Transverse colon (tissue), 4 donors: ENCODE measurements at regions not wholly inside any gene's neighbourhood (a gene's known extent, or its start where the extent isn't known, plus 50 kb on each side); places are given as distances from the start of the nearest gene placed in this dataset.

ENCODE experiments used
- DNase-seq: peaks from one replicate; pipeline ENCODE4 v3.0.0-alpha.2; 2019
- H3K27ac ChIP-seq, 4 donors: fragments of 200-600 bp; sonication (generic); 2 replicates each; pipeline ENCODE4 v1.5.1; 2016 to 2018; ENCODE audit warnings: inconsistent platforms in 4 of 4
- H3K27me3 ChIP-seq: fragments of 200-600 bp; sonication (generic); 2 replicates; pipeline ENCODE4 v1.5.1; 2017; ENCODE audit warnings: inconsistent platforms
- H3K36me3 ChIP-seq, 4 donors: fragments of 200-600 bp; sonication (generic); 2 replicates each; pipeline ENCODE4 v1.5.1; 2017 to 2019; ENCODE audit warnings: inconsistent platforms in 4 of 4
- H3K4me1 ChIP-seq, 4 donors: fragments of 200-600 bp; sonication (generic); 2 replicates each; pipeline ENCODE4 v1.5.1; 2017 to 2020; ENCODE audit warnings: inconsistent platforms in 4 of 4
- H3K4me3 ChIP-seq, 4 donors: fragments of 200-600 bp; sonication (generic); 1 replicate in 1 of 4; 2 replicates in 3 of 4; pipeline versions ENCODE4 v1.5.1 to v1.6.1; 2017 to 2019; ENCODE audit warnings: inconsistent platforms in 4 of 4
- H3K9me3 ChIP-seq, 2 donors: fragments of 200-600 bp; sonication (generic); 2 replicates each; pipeline ENCODE4 v1.5.1; 2017 to 2019; ENCODE audit warnings: inconsistent platforms in 2 of 2
- CTCF ChIP-seq, 5 experiments: fragments of 200-600 bp in 3 of 5; fragments of 450-650 bp in 2 of 5; sonication (generic) in 3 of 5; IDR thresholded peaks; 1 replicate in 2 of 5; 2 replicates in 3 of 5; pipeline ENCODE4 v1.5.1; 2016 to 2017; ENCODE audit warnings: antibody characterized with exemption in 5 of 5, inconsistent platforms in 3 of 5, mild to moderate bottlenecking in 2 of 5, moderate library complexity in 1 of 5
- EP300 ChIP-seq: sonication (generic); formaldehyde crosslinking; IDR thresholded peaks from one replicate; pipeline ENCODE4 v1.6.1; 2017; ENCODE audit warnings: antibody characterized with exemption, low read depth
- POLR2A ChIP-seq: fragments of 450-650 bp; IDR thresholded peaks from one replicate; pipeline ENCODE4 v1.6.1; 2016; ENCODE audit warnings: antibody characterized with exemption, mild to moderate bottlenecking, moderate library complexity
- POLR2AphosphoS5 ChIP-seq, 3 donors: sonication (generic); formaldehyde crosslinking; IDR thresholded peaks; one replicate each; pipeline ENCODE4 v1.6.1; 2016; ENCODE audit warnings: antibody characterized with exemption in 3 of 3
- WGBS, 2 donors: methylation state at CpG; one replicate each; pipeline ENCODE4 v1.1.5; 2018; ENCODE audit warnings: low coverage in 1 of 2; 5-methylcytosine and 5-hydroxymethylcytosine counted together
- in situ Hi-C, 4 donors: fragments of 200-750 bp; cut with MboI; loops; one replicate each; pipeline versions ENCODE4 v1.15.0 to v1.15.1; 2017; ENCODE audit warnings: low sequenced_read_pairs in 3 of 4, low pct_ligation_motif_present in 1 of 4, low pct_unique_long_range_greater_than_20kb in 1 of 4
- intact Hi-C: fragments of 100-400 bp; cut with DNase I; formaldehyde crosslinking; loops from one replicate; pipeline ENCODE4 v1.15.1; 2023; ENCODE audit warnings: low total_unique reads

DNA sequence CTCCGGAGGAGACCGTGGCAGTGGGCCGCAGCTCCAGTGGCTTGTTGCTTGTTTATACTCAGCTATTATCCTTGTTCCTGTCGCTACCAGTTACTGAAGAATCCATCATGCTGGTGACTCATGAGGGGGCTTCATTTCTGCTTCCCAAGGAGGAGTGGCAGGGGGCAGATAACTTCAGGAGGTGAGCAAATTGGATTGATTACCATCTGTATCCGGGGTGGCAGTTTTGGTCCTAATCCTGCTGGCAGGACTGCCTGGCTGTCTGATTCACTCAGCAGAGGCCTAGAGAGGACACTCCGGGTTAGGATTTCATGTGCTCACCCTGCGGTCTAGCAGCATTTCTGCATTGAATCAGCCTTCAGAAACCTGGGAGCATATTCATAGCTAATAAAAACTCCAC is 230.0 kb downstream of the ACTR3 start:
- H3K4me3 ChIP-seq: no peak overlapping the region
- TF ChIP-seq POLR2A (no peak), EP300 (no peak), POLR2AphosphoS5 (IDR thresholded peaks at IDR 0.05) (no peak), CTCF (IDR thresholded peaks at IDR 0.05) (no peak)
- no peak for DNase-seq
- WGBS, 2 donors: 83 to 84% methylated on average over 6 to 7 of the region's 7 CpGs
- no peaks in the 10 kb centered on the region for H3K9me3 ChIP-seq
- no peaks in the 10 kb centered on the region for H3K4me1 ChIP-seq
- no peaks in the 10 kb centered on the region for H3K36me3 ChIP-seq
- H3K27me3 ChIP-seq: no peaks in the 10 kb centered on the region
- H3K27ac ChIP-seq: no peak overlapping the region
- in situ Hi-C loops (no loop called here), intact Hi-C loops (no loop called here)

DNA sequence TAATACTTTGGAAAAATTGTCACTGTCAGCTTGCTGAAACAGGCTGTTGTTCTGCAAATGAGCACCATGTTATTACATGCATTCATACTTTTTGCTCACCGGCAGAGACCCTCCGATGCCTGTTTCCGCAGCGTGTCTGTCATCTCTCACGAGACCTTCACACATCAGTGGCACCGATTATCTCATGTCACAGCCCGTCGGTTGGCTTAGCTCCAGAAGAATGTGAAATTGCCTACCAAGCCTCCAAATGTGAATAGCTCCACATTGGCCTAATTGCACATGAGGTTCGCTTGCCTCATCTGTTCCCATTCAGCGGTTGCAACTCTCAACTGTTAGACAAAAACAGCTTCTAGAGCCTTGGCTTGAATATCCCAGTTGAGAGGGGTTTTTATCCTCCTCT is 233.0 kb downstream of the ACTR3 start:
- Histone ChIP-seq H3K27me3 (no peaks in the 10 kb centered on the region), H3K4me1 (no peaks in the 10 kb centered on the region), H3K9me3 (no peaks in the 10 kb centered on the region), H3K27ac (no peak overlapping the region), H3K4me3 (no peak overlapping the region), H3K36me3 (no peaks in the 10 kb centered on the region)
- in situ Hi-C loops: no loop called here
- no peak for TF ChIP-seq EP300
- no peak for TF ChIP-seq POLR2A
- no peak for TF ChIP-seq POLR2AphosphoS5 (IDR thresholded peaks at IDR 0.05)
- no peak for TF ChIP-seq CTCF (IDR thresholded peaks at IDR 0.05)
- no peak for DNase-seq
- WGBS, 2 donors: 52 to 81% methylated on average over 5 to 10 of the region's 10 CpGs
- intact Hi-C loops: no loop called here

DNA sequence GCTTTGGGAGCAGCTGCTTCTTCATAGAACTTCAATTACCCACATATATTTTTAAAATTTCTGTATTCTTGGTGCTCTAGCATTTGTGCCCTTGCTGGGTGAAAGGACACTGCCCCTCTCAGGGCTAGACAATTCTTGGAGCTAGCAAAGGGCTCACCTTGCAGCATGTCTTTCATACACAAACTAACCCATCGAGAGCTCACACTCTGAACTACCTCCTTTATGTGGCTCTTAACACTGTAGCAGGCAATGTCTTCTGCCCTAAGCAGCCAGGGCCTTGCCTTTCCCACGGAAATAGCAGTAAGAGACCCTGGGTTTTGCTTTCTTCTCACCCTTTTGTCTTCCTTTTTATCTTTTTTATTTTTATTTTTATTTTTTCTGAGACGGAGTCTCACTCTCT is 234.0 kb downstream of the ACTR3 start:
- Histone ChIP-seq H3K27me3 (no peaks in the 10 kb centered on the region), H3K36me3 (no peaks in the 10 kb centered on the region), H3K4me1 (no peaks in the 10 kb centered on the region), H3K27ac (no peak overlapping the region), H3K9me3 (no peaks in the 10 kb centered on the region), H3K4me3 (no peak overlapping the region)
- WGBS, 2 donors: 59 to 75% methylated on average over 3 of the region's 3 CpGs
- in situ Hi-C loops (no loop called here), intact Hi-C loops (no loop called here)
- no peak for DNase-seq
- no peak for TF ChIP-seq EP300
- TF ChIP-seq POLR2A: no peak
- no peak for TF ChIP-seq POLR2AphosphoS5 (IDR thresholded peaks at IDR 0.05)
- TF ChIP-seq CTCF (IDR thresholded peaks at IDR 0.05): no peak

- Histone ChIP-seq H3K9me3 (no peaks in the 10 kb centered on the region), H3K27ac (no peak overlapping the region), H3K27me3 (no peaks in the 10 kb centered on the region), H3K4me3 (no peak overlapping the region), H3K36me3 (no peaks in the 10 kb centered on the region), H3K4me1 (no peaks in the 10 kb centered on the region)
- DNase-seq: no peak
- in situ Hi-C loops: no loop called here
- intact Hi-C loops: no loop called here
- TF ChIP-seq POLR2AphosphoS5 (IDR thresholded peaks at IDR 0.05) (no peak), EP300 (no peak), POLR2A (no peak), CTCF (IDR thresholded peaks at IDR 0.05) (no peak)
- 43 to 75% methylated on average over 2 of the region's 2 CpGs for WGBS, 2 donors
Measured at GRCh38 chr2:114127372-114127771, 237.5 kb downstream of the ACTR3 start.
